ENCODE measurements at regions not wholly inside any gene's neighbourhood (a gene's known extent, or its start where the extent isn't known, plus 50 kb on each side); places are given as distances from the start of the nearest gene placed in this dataset.

DNA sequence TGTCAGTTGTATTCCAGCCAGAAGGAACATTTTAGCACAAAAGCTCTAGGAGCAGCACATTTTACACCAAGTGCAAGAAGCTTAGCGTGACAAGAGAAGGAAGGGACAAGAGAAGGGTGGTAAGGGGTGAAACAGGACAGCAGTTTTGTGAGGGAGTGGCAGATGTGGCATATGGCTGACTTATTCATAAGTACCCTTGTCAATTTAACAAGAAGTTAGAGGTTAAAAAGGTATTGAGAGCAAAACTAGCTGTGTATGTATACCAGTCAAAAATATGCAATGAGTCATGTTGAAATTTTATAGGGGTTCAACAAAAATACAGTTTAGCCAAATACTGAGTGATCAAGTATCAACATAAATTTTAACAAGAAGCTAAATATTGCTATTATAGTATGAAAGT is 561.5 kb upstream of the POT1 start:
- no peak for TF ChIP-seq CTCF (IDR thresholded peaks at IDR 0.05)
- TF ChIP-seq EZH2phosphoT487 (IDR thresholded peaks at IDR 0.05), result no peak
- no peak for TF ChIP-seq EZH2 (IDR thresholded peaks at IDR 0.05)
